Coronary artery (tissue), 2 donors: ENCODE measurements at regions not wholly inside any gene's neighbourhood (a gene's known extent, or its start where the extent isn't known, plus 50 kb on each side); places are given as distances from the start of the nearest gene placed in this dataset.

Experiments used
- DNase-seq: peaks from one replicate; pipeline ENCODE4 v3.0.0-alpha.2; 2017; ENCODE audit warnings: low spot score
- H3K27ac ChIP-seq, 2 donors: fragments of 200-600 bp; sonication (generic); one replicate each; pipeline ENCODE4 v1.5.1; 2016 to 2019
- H3K4me3 ChIP-seq: fragments of 200-600 bp; sonication (generic); 2 replicates; pipeline ENCODE4 v1.5.1; 2016; ENCODE audit warnings: mild to moderate bottlenecking, moderate library complexity
- CTCF ChIP-seq: fragments of 200-600 bp; sonication (generic); IDR thresholded peaks from one replicate; pipeline ENCODE4 v1.5.1; 2019; ENCODE audit warnings: antibody characterized with exemption

GRCh38 chr3:62954580-62954979 is 79.4 kb upstream of the CADPS start:
- Histone ChIP-seq H3K27ac (no peak overlapping the region), H3K4me3 (no peak overlapping the region)
- no peak for TF ChIP-seq CTCF
- no peak for DNase-seq

GRCh38 chr3:62955126-62955525 is 79.9 kb upstream of the CADPS start:
- no peak overlapping the region for H3K27ac ChIP-seq
- no peak overlapping the region for H3K4me3 ChIP-seq
- no peak for TF ChIP-seq CTCF

GRCh38 chr3:62956411-62956810 is 81.2 kb upstream of the CADPS start:
- Histone ChIP-seq H3K27ac (no peak overlapping the region), H3K4me3 (no peak overlapping the region)
- DNase-seq, result no peak
- TF ChIP-seq CTCF, result no peak

More at GRCh38 chr3:62955126-62955525, 79.9 kb upstream of the CADPS start:
- no peak for DNase-seq

GRCh38 chr3:62961874-62962556 is 86.8 kb upstream of the CADPS start:
- Histone ChIP-seq H3K4me3 (no peak overlapping the region), H3K27ac (no peak overlapping the region)
- TF ChIP-seq CTCF, result no peak
- DNase-seq, result no peak

- H3K27ac ChIP-seq, result no peak overlapping the region
- DNase-seq, result no peak
- no peak for TF ChIP-seq CTCF
- H3K4me3 ChIP-seq, result no peak overlapping the region
Observed at GRCh38 chr3:62962714-62963113, 87.5 kb upstream of the CADPS start.

- Histone ChIP-seq H3K4me3 (no peak overlapping the region), H3K27ac (no peak overlapping the region)
- no peak for DNase-seq
- no peak for TF ChIP-seq CTCF
Observed at GRCh38 chr3:62965311-62965710, 90.1 kb upstream of the CADPS start.

- Histone ChIP-seq H3K4me3 (no peak overlapping the region), H3K27ac (no peak overlapping the region)
- no peak for DNase-seq
- TF ChIP-seq CTCF, result no peak
Observed at GRCh38 chr3:62968128-62968527, 92.9 kb upstream of the CADPS start.
